Raji (cell line): ENCODE measurements at regions not wholly inside any gene's neighbourhood (a gene's known extent, or its start where the extent isn't known, plus 50 kb on each side); places are given as distances from the start of the nearest gene placed in this dataset.

Experiments
- POLR2A ChIP-seq: IDR thresholded peaks from 2 replicates; pipeline ENCODE4 v1.6.1; 2011; ENCODE audit warnings: low read depth, low read length, control low read depth; ENCODE audit not compliant: insufficient read depth

DNA sequence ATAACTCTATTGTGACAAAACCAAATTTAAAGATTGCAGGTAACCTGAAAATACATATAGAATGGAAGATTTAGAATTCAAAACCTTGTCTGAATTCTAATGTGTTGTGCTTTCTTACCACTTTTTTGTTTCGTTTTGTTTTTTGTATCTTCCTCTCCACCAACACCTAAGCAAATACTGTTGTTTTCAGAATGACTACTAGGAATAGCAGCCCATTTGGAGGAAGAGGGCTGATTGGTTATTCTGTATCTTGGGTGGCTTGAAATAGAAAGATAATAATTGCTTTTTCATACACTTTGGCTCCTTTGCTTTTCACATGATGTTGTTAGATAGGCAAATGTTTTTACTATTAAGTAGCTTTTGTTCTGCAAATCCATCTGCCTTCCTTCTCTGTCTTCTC is 61.0 kb upstream of the LRRC7 start:
- TF ChIP-seq POLR2A: no peak

DNA sequence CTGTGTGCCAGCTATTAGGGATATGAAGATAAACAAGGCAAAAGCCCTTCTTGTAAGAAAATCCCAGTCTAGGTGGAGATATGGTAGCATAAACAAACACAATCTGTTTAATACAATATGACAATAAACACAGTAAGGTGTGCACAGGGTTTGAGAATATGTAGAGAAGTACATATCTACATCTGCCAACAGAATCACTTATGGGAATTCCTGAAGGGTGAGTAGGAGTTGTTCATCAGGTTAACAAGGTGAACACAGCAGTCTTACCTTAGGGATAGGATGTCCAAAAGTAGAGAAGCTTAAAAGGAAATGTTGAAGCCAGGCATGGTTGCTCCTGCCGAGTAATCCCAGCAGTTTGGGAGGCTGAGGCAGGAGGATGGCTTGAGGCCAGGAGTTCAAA is 57.7 kb upstream of the LRRC7 start:
- no peak for TF ChIP-seq POLR2A

DNA sequence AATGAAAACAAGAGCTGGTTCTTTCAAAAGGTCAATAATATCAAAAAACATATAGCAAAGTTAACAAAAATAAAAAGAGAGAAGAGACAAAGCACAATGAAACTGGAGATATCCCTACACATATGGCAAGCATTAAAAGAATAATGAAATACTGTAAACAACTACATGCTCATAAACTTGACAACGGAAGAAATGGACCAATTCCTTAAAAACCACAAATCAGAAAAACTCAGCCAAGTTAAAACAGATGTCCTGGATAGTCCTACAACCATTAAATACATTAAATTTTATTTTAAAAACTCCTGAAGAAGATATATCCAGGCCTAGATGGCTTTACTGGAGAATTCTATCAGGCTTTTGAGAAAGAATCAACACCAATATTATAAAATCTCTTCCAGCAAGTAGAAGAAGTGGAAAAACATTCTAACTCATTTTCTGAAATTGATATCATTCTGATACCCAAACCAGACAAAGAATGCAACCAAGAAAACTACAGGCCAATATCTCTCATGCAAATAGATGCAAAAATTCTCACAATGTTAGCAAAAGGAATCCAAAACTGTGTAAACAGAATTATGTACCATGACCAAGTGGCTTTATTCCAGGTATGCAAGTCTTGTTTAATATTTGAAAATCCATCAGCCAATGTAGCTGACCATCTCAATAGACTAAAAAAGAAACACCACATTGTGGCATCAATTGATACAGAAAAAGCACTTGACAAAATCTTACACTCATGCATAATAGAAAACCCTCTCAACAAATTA is 56.1 kb upstream of the LRRC7 start:
- no peak for TF ChIP-seq POLR2A

DNA sequence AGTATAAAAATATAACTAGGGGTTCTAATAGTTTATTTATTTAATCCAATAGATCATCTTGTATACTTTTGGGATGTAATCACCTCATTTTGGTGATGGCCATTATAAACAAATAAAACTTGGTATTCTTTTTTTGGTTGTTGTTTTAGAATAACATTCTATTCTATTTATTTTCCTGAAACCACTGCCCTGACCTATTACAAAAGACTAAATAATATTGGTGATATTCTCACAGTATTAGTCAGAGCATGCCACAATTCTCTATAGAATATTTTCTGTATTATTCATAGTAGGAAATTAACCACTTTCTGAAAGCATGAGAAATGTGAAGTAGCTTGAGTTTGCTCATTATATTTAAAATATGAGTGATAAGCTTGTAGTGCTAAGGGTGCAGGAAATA is 54.1 kb upstream of the LRRC7 start:
- TF ChIP-seq POLR2A: no peak
